ENCODE measurements at regions not wholly inside any gene's neighbourhood (a gene's known extent, or its start where the extent isn't known, plus 50 kb on each side); places are given as distances from the start of the nearest gene placed in this dataset.

- DNase-seq (ENCODE audit: low read depth in 4 of 4, low spot score in 1 of 4) = no peak
Measured at GRCh38 chr11:80900265-80900664, 1459.4 kb upstream of the TENM4 start.

- no peak for DNase-seq (ENCODE audit: low read depth in 4 of 4, low spot score in 1 of 4)
Measured at GRCh38 chr11:80899381-80899780, 1458.6 kb upstream of the TENM4 start.

GRCh38 chr11:80898910-80899309, 1458.1 kb upstream of the TENM4 start:
- DNase-seq (ENCODE audit: low read depth in 4 of 4, low spot score in 1 of 4) = no peak

GRCh38 chr11:80886684-80887083, 1445.9 kb upstream of the TENM4 start:
- DNase-seq (ENCODE audit: low read depth in 4 of 4, low spot score in 1 of 4) = no peak

- no peak for DNase-seq (ENCODE audit: low read depth in 4 of 4, low spot score in 1 of 4)
Measured at GRCh38 chr11:80873310-80873999, 1432.6 kb upstream of the TENM4 start.

- DNase-seq (ENCODE audit: low read depth in 4 of 4, low spot score in 1 of 4) = no peak
Measured at GRCh38 chr11:80872116-80872728, 1431.4 kb upstream of the TENM4 start.

GRCh38 chr11:80868831-80869230, 1428.0 kb upstream of the TENM4 start:
- DNase-seq (ENCODE audit: low read depth in 4 of 4, low spot score in 1 of 4) = no peak

GRCh38 chr11:80862011-80862410, 1421.2 kb upstream of the TENM4 start:
- no peak for DNase-seq (ENCODE audit: low read depth in 4 of 4, low spot score in 1 of 4)

- no peak for DNase-seq (ENCODE audit: low read depth in 4 of 4, low spot score in 1 of 4)
Measured at GRCh38 chr11:80861193-80861592, 1420.4 kb upstream of the TENM4 start.

- DNase-seq (ENCODE audit: low read depth in 4 of 4, low spot score in 1 of 4) = no peak
Measured at GRCh38 chr11:80860632-80861031, 1419.8 kb upstream of the TENM4 start.

GRCh38 chr11:80856066-80856465, 1415.2 kb upstream of the TENM4 start:
- DNase-seq (ENCODE audit: low read depth in 4 of 4, low spot score in 1 of 4) = no peak

GRCh38 chr11:80855426-80855825, 1414.6 kb upstream of the TENM4 start:
- no peak for DNase-seq (ENCODE audit: low read depth in 4 of 4, low spot score in 1 of 4)

- no peak for DNase-seq (ENCODE audit: low read depth in 4 of 4, low spot score in 1 of 4)
Measured at GRCh38 chr11:80849253-80849652, 1408.4 kb upstream of the TENM4 start.

- no peak for DNase-seq (ENCODE audit: low read depth in 4 of 4, low spot score in 1 of 4)
Measured at GRCh38 chr11:80846979-80847378, 1406.1 kb upstream of the TENM4 start.

- no peak for DNase-seq (ENCODE audit: low read depth in 4 of 4, low spot score in 1 of 4)
Measured at GRCh38 chr11:80846442-80846841, 1405.6 kb upstream of the TENM4 start.

GRCh38 chr11:80844110-80844819, 1403.4 kb upstream of the TENM4 start:
- no peak for DNase-seq (ENCODE audit: low read depth in 4 of 4, low spot score in 1 of 4)

- no peak for DNase-seq (ENCODE audit: low read depth in 4 of 4, low spot score in 1 of 4)
Measured at GRCh38 chr11:80843266-80843974, 1402.6 kb upstream of the TENM4 start.

- no peak for DNase-seq (ENCODE audit: low read depth in 4 of 4, low spot score in 1 of 4)
Measured at GRCh38 chr11:80842246-80842645, 1401.4 kb upstream of the TENM4 start.

GRCh38 chr11:80841675-80842074, 1400.8 kb upstream of the TENM4 start:
- no peak for DNase-seq (ENCODE audit: low read depth in 4 of 4, low spot score in 1 of 4)

- DNase-seq (ENCODE audit: low read depth in 4 of 4, low spot score in 1 of 4) = no peak
Measured at GRCh38 chr11:80838153-80838552, 1397.3 kb upstream of the TENM4 start.

GRCh38 chr11:80837051-80837450, 1396.2 kb upstream of the TENM4 start:
- DNase-seq (ENCODE audit: low read depth in 4 of 4, low spot score in 1 of 4) = no peak

- DNase-seq (ENCODE audit: low read depth in 4 of 4, low spot score in 1 of 4) = no peak
Measured at GRCh38 chr11:80831374-80831773, 1390.5 kb upstream of the TENM4 start.

Data from stimulated activated CD4-positive, alpha-beta T cell treated with anti-CD3 and anti-CD28 coated beads, Interleukin-1b, Interleukin-23, amount 100 ng/mL, for 24 hours (primary cell).